ENCODE measurements at regions not wholly inside any gene's neighbourhood (a gene's known extent, or its start where the extent isn't known, plus 50 kb on each side); places are given as distances from the start of the nearest gene placed in this dataset.

- Histone ChIP-seq H3K4me1 (ENCODE audit: control insufficient read depth in 5 of 5, insufficient read depth in 5 of 5, low read length in 5 of 5) (no peaks in the 10 kb centered on the region), H3K4me3 (no peak overlapping the region), H3K27ac (ENCODE audit: low read depth in 1 of 2, low read length in 1 of 2) (no peak overlapping the region), H3K36me3 (ENCODE audit: control insufficient read depth in 4 of 4, insufficient read depth in 4 of 4, low read length in 4 of 4) (no peaks in the 10 kb centered on the region), H3K27me3 (ENCODE audit: control insufficient read depth in 3 of 3, insufficient read depth in 3 of 3, low read length in 2 of 3) (no peaks in the 10 kb centered on the region), H3K9ac (ENCODE audit: insufficient read depth in 1 of 2, low read length in 2 of 2) (no peak overlapping the region), H3K9me3 (ENCODE audit: control insufficient read depth in 4 of 4, insufficient read depth in 3 of 4, low read length in 3 of 4) (peaks cover 0 to 3% (median 0%) of the 10 kb centered on the region in 4 donors)
- WGBS, 2 donors: 87 to 97% methylated on average over 2 of the region's 2 CpGs
- no peak for TF ChIP-seq CTCF (IDR thresholded peaks at IDR 0.05; ENCODE audit: control extremely low read depth, extremely low read depth)
- DNase-seq (no peak), ATAC-seq (ENCODE audit: insufficient read depth, low FRiP score) (no peak)
These were observed 71.6 kb upstream of the PDC start for GRCh38 chr1:186532466-186532865.

- Histone ChIP-seq H3K4me3 (no peak overlapping the region), H3K4me1 (ENCODE audit: control insufficient read depth in 5 of 5, insufficient read depth in 5 of 5, low read length in 5 of 5) (no peaks in the 10 kb centered on the region), H3K27ac (ENCODE audit: low read depth in 1 of 2, low read length in 1 of 2) (no peak overlapping the region), H3K9ac (ENCODE audit: insufficient read depth in 1 of 2, low read length in 2 of 2) (no peak overlapping the region), H3K9me3 (ENCODE audit: control insufficient read depth in 4 of 4, insufficient read depth in 3 of 4, low read length in 3 of 4) (peaks cover 0 to 3% (median 0%) of the 10 kb centered on the region in 4 donors), H3K27me3 (ENCODE audit: control insufficient read depth in 3 of 3, insufficient read depth in 3 of 3, low read length in 2 of 3) (no peaks in the 10 kb centered on the region), H3K36me3 (ENCODE audit: control insufficient read depth in 4 of 4, insufficient read depth in 4 of 4, low read length in 4 of 4) (no peaks in the 10 kb centered on the region)
- DNase-seq (no peak), ATAC-seq (ENCODE audit: insufficient read depth, low FRiP score) (no peak)
- 56 to 78% methylated on average over 1 of the region's 1 CpG for WGBS, 2 donors
- no peak for TF ChIP-seq CTCF (IDR thresholded peaks at IDR 0.05; ENCODE audit: control extremely low read depth, extremely low read depth)
These were observed 70.7 kb upstream of the PDC start for GRCh38 chr1:186531561-186532165.

- Histone ChIP-seq H3K27me3 (ENCODE audit: control insufficient read depth in 3 of 3, insufficient read depth in 3 of 3, low read length in 2 of 3) (no peaks in the 10 kb centered on the region), H3K9ac (ENCODE audit: insufficient read depth in 1 of 2, low read length in 2 of 2) (no peak overlapping the region), H3K27ac (ENCODE audit: low read depth in 1 of 2, low read length in 1 of 2) (no peak overlapping the region), H3K4me1 (ENCODE audit: control insufficient read depth in 5 of 5, insufficient read depth in 5 of 5, low read length in 5 of 5) (no peaks in the 10 kb centered on the region), H3K36me3 (ENCODE audit: control insufficient read depth in 4 of 4, insufficient read depth in 4 of 4, low read length in 4 of 4) (no peaks in the 10 kb centered on the region), H3K9me3 (ENCODE audit: control insufficient read depth in 4 of 4, insufficient read depth in 3 of 4, low read length in 3 of 4) (peaks cover 0 to 3% (median 0%) of the 10 kb centered on the region in 4 donors), H3K4me3 (no peak overlapping the region)
- no peak for DNase-seq
- WGBS, 2 donors: 90 to 94% methylated on average over 2 of the region's 2 CpGs
- no peak for TF ChIP-seq CTCF (IDR thresholded peaks at IDR 0.05; ENCODE audit: control extremely low read depth, extremely low read depth)
- no peak for ATAC-seq (ENCODE audit: insufficient read depth, low FRiP score)
These were observed 69.2 kb upstream of the PDC start for GRCh38 chr1:186530109-186530508.

DNA sequence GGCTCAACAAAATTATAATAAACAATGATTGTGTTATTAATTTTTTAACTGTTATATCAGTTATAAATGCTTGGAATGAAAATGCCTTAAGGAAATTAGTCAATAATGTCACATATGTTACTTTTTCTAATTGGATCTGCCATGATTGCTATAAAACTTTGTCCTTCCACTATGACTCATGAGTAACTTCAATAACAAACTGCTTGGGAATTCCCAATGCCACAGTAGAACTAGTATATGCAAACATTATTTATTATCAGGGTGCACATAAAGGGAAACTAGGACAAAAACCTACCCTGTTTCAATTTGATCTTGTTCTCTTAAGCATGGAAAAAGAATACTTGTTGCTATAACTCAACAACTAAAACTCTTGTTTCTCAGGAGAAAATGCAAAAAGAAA, 59.1 kb upstream of the PDC start:
- no peak for ATAC-seq (ENCODE audit: insufficient read depth, low FRiP score)

More for the DNA sequence above, 59.1 kb upstream of the PDC start:
- H3K4me3 ChIP-seq: no peak overlapping the region
- H3K27me3 ChIP-seq (ENCODE audit: control insufficient read depth in 3 of 3, insufficient read depth in 3 of 3, low read length in 2 of 3): no peaks in the 10 kb centered on the region
- no peaks in the 10 kb centered on the region for H3K4me1 ChIP-seq (ENCODE audit: control insufficient read depth in 5 of 5, insufficient read depth in 5 of 5, low read length in 5 of 5)
- no peak overlapping the region for H3K9ac ChIP-seq (ENCODE audit: insufficient read depth in 1 of 2, low read length in 2 of 2)
- TF ChIP-seq CTCF (IDR thresholded peaks at IDR 0.05; ENCODE audit: control extremely low read depth, extremely low read depth): no peak
- no peaks in the 10 kb centered on the region for H3K36me3 ChIP-seq (ENCODE audit: control insufficient read depth in 4 of 4, insufficient read depth in 4 of 4, low read length in 4 of 4)
- H3K9me3 ChIP-seq (ENCODE audit: control insufficient read depth in 4 of 4, insufficient read depth in 3 of 4, low read length in 3 of 4): peaks cover 0 to 5% (median 1%) of the 10 kb centered on the region in 4 donors
- H3K27ac ChIP-seq (ENCODE audit: low read depth in 1 of 2, low read length in 1 of 2): no peak overlapping the region
- no peak for DNase-seq
